ENCODE measurements at regions not wholly inside any gene's neighbourhood (a gene's known extent, or its start where the extent isn't known, plus 50 kb on each side); places are given as distances from the start of the nearest gene placed in this dataset.

DNA sequence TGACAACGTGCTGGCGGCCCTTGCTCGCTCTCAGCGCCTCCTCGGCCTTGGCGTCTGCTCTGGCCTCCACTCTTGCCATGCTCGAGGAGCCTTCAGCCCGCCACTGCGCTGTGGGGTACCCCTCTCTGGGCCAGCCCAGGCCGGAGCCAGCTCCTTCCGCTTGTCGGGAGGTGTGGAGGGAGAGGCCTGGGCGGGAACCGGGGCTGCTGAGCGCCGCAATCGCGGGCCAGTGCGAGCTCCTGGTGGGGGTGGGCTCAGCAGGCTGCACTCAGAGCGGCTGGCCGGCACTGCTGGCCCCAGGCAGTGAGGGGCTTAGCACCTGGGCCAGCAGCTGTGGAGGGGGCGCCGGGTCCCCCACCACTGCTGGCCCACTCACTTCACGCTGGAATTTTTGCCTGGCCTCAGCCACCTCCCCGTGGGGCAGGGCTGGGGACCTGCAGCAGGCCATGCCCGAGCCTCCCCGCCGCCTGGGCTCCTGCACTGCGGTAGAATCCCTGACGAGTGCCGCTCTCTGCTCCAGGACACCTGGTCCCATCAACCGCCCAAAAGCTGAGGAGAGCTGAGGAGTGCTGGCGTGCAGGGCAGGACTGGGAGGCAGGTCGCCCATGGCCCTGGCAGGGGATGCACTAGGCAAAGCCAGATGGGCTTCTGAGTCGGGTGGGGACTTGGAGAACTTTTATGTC lies 372.2 kb upstream of the NRG3 start:
- TF ChIP-seq, protein P1, sequence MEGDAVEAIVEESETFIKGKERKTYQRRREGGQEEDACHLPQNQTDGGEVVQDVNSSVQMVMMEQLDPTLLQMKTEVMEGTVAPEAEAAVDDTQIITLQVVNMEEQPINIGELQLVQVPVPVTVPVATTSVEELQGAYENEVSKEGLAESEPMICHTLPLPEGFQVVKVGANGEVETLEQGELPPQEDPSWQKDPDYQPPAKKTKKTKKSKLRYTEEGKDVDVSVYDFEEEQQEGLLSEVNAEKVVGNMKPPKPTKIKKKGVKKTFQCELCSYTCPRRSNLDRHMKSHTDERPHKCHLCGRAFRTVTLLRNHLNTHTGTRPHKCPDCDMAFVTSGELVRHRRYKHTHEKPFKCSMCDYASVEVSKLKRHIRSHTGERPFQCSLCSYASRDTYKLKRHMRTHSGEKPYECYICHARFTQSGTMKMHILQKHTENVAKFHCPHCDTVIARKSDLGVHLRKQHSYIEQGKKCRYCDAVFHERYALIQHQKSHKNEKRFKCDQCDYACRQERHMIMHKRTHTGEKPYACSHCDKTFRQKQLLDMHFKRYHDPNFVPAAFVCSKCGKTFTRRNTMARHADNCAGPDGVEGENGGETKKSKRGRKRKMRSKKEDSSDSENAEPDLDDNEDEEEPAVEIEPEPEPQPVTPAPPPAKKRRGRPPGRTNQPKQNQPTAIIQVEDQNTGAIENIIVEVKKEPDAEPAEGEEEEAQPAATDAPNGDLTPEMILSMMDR (IDR thresholded peaks at IDR 0.05) = no peak

DNA sequence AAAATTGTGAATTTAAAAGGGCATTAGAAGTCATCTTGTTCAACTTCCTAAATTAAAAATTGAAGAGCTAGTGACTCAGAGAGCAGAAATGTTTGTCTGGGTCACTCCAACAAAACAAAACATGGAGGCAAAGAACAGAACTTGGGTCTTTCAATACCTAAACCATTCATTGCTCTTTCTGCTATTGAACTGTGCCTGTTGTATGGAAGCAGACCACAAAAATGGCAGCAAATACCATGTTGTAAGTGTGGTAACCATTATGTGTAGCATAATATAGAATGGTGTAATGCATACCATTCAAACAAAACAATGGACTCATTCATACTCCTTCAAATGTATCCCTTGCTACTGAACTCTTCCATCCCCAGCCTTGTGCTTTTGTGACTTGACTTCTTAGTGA lies 360.2 kb upstream of the NRG3 start:
- TF ChIP-seq, protein P1 (IDR thresholded peaks at IDR 0.05) = no peak

DNA sequence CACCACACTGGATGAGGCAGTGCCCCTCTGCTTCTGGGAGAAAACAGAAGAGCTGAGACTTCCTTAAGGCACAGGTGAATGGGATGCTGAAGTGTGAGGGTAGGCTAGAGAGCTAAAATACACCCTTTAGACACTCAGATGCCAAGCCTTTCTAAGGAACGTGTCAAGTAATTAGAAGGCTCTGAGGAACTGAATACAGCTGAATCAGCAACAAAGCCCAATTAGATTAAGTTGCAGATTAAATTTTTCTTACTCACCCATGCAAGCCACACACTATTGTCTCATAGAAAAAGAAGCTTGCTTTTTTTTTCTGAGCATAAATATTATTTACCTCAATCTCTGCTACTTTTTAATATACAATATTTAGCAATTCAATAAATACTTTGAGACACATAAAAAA lies 354.3 kb upstream of the NRG3 start:
- TF ChIP-seq, protein P1 (IDR thresholded peaks at IDR 0.05) = no peak

DNA sequence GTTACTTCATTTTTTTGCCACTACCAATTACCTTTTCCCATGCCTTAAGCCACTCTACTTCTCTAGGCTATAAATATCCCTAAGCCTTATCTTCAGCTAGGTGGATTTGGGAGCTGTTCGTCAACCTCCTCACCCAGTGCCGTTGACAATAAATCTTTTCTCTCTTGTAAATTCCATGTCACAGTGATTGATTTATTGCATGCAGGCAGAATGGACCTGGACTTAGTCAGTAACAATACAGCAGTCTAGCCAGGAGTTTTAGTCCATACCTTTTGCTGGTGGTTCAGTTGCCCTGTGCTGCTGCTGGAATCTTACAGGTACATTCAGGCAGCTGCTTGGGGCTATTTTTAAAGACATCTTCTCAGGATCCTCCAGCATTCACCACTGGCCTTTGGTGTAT lies 350.5 kb upstream of the NRG3 start:
- TF ChIP-seq, protein P1 (IDR thresholded peaks at IDR 0.05) = no peak

DNA sequence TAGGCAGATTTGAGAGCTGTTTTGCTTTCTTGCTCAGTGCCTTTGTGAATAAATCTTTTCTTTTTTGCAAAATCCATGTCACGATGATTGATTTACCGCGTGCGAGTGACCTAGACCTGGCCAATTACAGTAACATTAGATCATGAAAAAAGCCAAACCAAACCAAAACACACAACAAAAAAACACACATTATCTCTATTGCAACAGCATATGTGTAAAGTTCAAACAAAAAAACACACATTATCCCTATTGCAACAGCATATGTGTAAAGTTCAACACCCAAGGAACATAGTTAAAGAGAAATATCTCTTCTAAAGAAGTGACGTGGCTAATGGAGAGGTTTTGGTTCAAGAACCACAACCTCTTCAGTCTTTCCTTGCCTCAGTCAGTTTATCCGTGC lies 342.6 kb upstream of the NRG3 start:
- TF ChIP-seq, protein P1 (IDR thresholded peaks at IDR 0.05) = no peak

DNA sequence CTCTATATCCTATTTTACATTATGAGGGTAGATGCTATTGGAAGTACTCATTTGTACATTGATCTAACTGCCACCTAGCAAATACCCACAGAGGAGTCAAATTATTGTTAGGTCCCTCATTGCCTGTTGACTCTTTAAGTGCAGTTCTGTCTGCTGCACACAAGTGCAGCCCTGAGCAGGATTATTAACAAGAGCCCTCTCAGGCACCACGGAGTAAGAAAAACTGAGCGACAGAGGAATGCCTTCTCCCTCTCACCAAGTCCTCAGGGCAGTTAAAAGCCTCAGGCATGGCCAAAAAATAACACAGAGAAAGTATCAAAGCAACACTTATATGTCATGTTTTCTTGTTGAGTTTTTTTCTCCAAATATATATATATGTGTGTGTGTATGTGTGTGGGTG lies 340.0 kb upstream of the NRG3 start:
- TF ChIP-seq, protein P1 (IDR thresholded peaks at IDR 0.05) = no peak

DNA sequence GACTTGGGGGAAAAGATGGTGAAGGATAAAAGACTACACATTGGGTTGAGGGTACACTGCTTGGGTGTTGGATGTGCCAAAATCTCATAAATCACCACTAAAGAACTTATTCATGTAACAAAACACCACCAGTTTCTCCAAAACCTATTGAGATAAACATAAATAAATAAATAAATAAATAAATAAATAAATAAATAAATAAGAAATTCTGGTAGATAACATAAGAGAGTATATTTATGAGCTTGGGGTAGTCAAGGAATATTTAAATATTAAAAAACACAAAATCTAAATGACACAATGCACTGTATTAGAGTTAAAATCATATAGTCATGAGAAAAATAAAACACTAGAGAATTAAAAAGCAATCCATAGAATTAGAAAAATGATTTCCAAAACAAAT lies 333.5 kb upstream of the NRG3 start:
- TF ChIP-seq, protein P1 (IDR thresholded peaks at IDR 0.05) = no peak

DNA sequence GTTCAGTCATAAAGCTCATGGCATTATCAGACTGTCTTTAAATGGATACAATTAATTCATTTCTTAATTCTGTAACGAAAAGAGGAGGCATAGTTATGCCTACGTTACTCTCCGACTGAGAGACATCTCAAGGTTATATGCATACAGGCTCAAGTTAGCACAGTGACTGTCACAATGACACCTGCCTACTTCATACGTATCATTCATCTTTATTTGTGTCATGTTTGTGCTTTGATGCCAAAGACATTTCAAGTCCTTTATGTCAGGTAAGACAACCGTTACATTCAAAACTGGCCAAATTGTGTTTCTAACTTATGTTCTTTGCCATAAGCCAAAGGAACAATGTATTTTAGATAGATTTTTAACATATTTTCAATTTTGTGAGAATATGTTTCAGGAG lies 328.8 kb upstream of the NRG3 start:
- TF ChIP-seq, protein P1 (IDR thresholded peaks at IDR 0.05) = no peak

All from LNCAP (cell line).